ENCODE measurements at regions not wholly inside any gene's neighbourhood (a gene's known extent, or its start where the extent isn't known, plus 50 kb on each side); places are given as distances from the start of the nearest gene placed in this dataset.

GRCh38 chr9:129346046-129346445 lies 168.0 kb upstream of the IER5L start (continued):
- TF ChIP-seq KLF17 (tag by site-specific recombination; IDR thresholded peaks at IDR 0.05), result no peak
- TF ChIP-seq ZNF133 (tag by site-specific recombination; IDR thresholded peaks at IDR 0.05), result no peak
- no peak for TF ChIP-seq ZNF398 (tag by site-specific recombination; IDR thresholded peaks at IDR 0.05)
- no peak for TF ChIP-seq ZNF169 (tag by site-specific recombination; IDR thresholded peaks at IDR 0.05)
- no peak for TF ChIP-seq ZNF266 (tag by site-specific recombination; IDR thresholded peaks at IDR 0.05; ENCODE audit: low read depth)
- TF ChIP-seq SP7 (tag by site-specific recombination; IDR thresholded peaks at IDR 0.05), result no peak

- ChIA-PET CTCF (no interaction called here), POLR2A (no interaction called here)
- H3K4me3 ChIP-seq (ENCODE audit: low read depth, low read length), result no peak overlapping the region
- no peaks in the 10 kb centered on the region for H3K4me1 ChIP-seq (ENCODE audit: control insufficient read depth, insufficient read depth, low read length)
- no peak overlapping the region for H3K27ac ChIP-seq (ENCODE audit: extremely low read depth, low read depth, low read length)
- H3K9me3 ChIP-seq (ENCODE audit: control insufficient read depth, insufficient read depth, low read depth, low read length), result no peaks in the 10 kb centered on the region
- H3K36me3 ChIP-seq (ENCODE audit: control insufficient read depth in 2 of 2, insufficient read depth in 1 of 2, low read length in 2 of 2), result no peaks in the 10 kb centered on the region
- TF ChIP-seq ZNF202 (tag by site-specific recombination; IDR thresholded peaks at IDR 0.05; ENCODE audit: borderline replicate concordance) (no peak), ZNF791 (tag by site-specific recombination; IDR thresholded peaks at IDR 0.05) (no peak), ZNF549 (tag by site-specific recombination; IDR thresholded peaks at IDR 0.05) (no peak), ZNF146 (tag by site-specific recombination; IDR thresholded peaks at IDR 0.05) (peak; percentile 93)
These were observed 166.8 kb upstream of the IER5L start for GRCh38 chr9:129344641-129345495.

GRCh38 chr9:129343424-129344375 lies 165.6 kb upstream of the IER5L start:
- ChIA-PET POLR2A (interaction anchor here (0.7 to 1.3 kb wide), 2 partner anchors 10 to 204 kb away, joined by 3 to 4 read pairs; no protein-coding TSS in a partner anchor), CTCF (interaction anchor here (1.0 kb wide), 1 partner anchor 22 kb away, joined by 3 read pairs; no protein-coding TSS in a partner anchor)
- Histone ChIP-seq H3K9me3 (ENCODE audit: control insufficient read depth, insufficient read depth, low read depth, low read length) (no peaks in the 10 kb centered on the region), H3K27ac (ENCODE audit: extremely low read depth, low read depth, low read length) (no peak overlapping the region), H3K4me1 (ENCODE audit: control insufficient read depth, insufficient read depth, low read length) (no peaks in the 10 kb centered on the region), H3K4me3 (ENCODE audit: low read depth, low read length) (no peak overlapping the region), H3K36me3 (ENCODE audit: control insufficient read depth in 2 of 2, insufficient read depth in 1 of 2, low read length in 2 of 2) (no peaks in the 10 kb centered on the region)
- TF ChIP-seq ZNF654 (tag by site-specific recombination; IDR thresholded peaks at IDR 0.05; ENCODE audit: low read depth) (no peak), ZNF692 (tag by site-specific recombination; IDR thresholded peaks at IDR 0.05) (no peak), ZNF157 (tag by site-specific recombination; IDR thresholded peaks at IDR 0.05) (no peak), ATF2 (tag by site-specific recombination; IDR thresholded peaks at IDR 0.05; ENCODE audit: low read depth) (no peak), ZBTB26 (tag by site-specific recombination; optimal IDR thresholded peaks at IDR 0.05) (no peak), ZBTB17 (tag by site-specific recombination; IDR thresholded peaks at IDR 0.05) (0 out of 2 replicates have a peak, but pooled peaks have one; percentile 18), ZNF623 (tag by site-specific recombination; IDR thresholded peaks at IDR 0.05) (peak; percentile 99), SP7 (tag by site-specific recombination; IDR thresholded peaks at IDR 0.05) (no peak), ZNF362 (tag by site-specific recombination; IDR thresholded peaks at IDR 0.05) (no peak)
